22Rv1 (cell line): ENCODE measurements at regions not wholly inside any gene's neighbourhood (a gene's known extent, or its start where the extent isn't known, plus 50 kb on each side); places are given as distances from the start of the nearest gene placed in this dataset.

Source experiments
- CTCF ChIP-seq: fragments of 450-650 bp; IDR thresholded peaks from 2 replicates; pipeline ENCODE4 v1.5.1; 2017; ENCODE audit warnings: mild to moderate bottlenecking
- ZFX ChIP-seq: fragments of 450-650 bp; IDR thresholded peaks from 2 replicates; pipeline ENCODE4 v1.6.1; 2017; ENCODE audit warnings: antibody characterized with exemption, borderline replicate concordance

DNA sequence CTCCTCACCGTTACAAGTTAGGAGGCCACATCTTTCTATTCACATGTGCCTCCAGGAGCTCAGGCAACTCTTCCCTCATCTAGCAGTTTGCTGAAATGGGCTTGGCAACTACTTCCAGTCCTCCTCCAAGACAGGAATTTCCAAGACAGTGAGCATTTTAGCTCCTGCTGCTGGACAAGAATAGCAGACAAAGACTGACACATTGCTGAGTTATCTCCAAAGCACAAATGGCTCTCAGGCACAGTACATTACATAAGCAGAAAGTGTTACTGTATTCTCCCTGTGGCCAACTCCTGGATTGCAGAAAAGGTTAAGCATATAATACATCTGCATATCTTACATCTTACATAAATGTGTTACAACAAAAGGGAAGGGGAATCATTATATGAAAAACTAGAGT lies 83.2 kb upstream of the POU2AF2 start:
- TF ChIP-seq CTCF (no peak), ZFX (no peak)
